IMR-90 (cell line): ENCODE measurements at regions not wholly inside any gene's neighbourhood (a gene's known extent, or its start where the extent isn't known, plus 50 kb on each side); places are given as distances from the start of the nearest gene placed in this dataset.

ENCODE experiments used
- CTCF ChIP-seq: conservative IDR thresholded peaks from 2 replicates; pipeline ENCODE4 v1.5.1; 2012; ENCODE audit warnings: mild to moderate bottlenecking, low read depth, low read length, improper control_type of control experiment
- NFE2L2 ChIP-seq: fragments of 150-350 bp; IDR thresholded peaks from 2 replicates; pipeline ENCODE4 v1.6.1; 2016; ENCODE audit warnings: low read depth, mild to moderate bottlenecking, low read length
- POLR2A ChIP-seq: IDR thresholded peaks from 2 replicates; pipeline ENCODE4 v1.6.1; 2012; ENCODE audit warnings: mild to moderate bottlenecking, low read depth, low read length
- RFX5 ChIP-seq: IDR thresholded peaks from 2 replicates; pipeline ENCODE4 v1.8.0; 2012; ENCODE audit warnings: low read depth, mild to moderate bottlenecking, low read length, moderate library complexity
- USF2 ChIP-seq: fragments of 150-350 bp; IDR thresholded peaks from 2 replicates; pipeline ENCODE4 v1.6.1; 2017; ENCODE audit warnings: mild to moderate bottlenecking, antibody characterized with exemption, low read length, low read depth

- TF ChIP-seq NFE2L2 (no peak), CTCF (no peak), USF2 (no peak), RFX5 (no peak), POLR2A (no peak)
Measured at GRCh38 chr2:64289737-64290136, 145.5 kb upstream of the PELI1 start.
